GM21447 (cell line): ENCODE measurements at regions not wholly inside any gene's neighbourhood (a gene's known extent, or its start where the extent isn't known, plus 50 kb on each side); places are given as distances from the start of the nearest gene placed in this dataset.
A peak's percentile ranks its signal among the peaks of the same experiment; 100 is the strongest.

Experiments
- ATAC-seq: cut with Tn5 transposase; IDR thresholded peaks from one replicate; pipeline ENCODE4 v1.9.1; 2021; ENCODE audit not compliant: unreplicated experiment

GRCh38 chr7:17120756-17121155 is 177.7 kb upstream of the AHR start:
- no peak for ATAC-seq

GRCh38 chr7:17121671-17122070 is 176.8 kb upstream of the AHR start:
- ATAC-seq, result no peak

- peak; percentile 53 for ATAC-seq
Observed at GRCh38 chr7:17123020-17123419, 175.4 kb upstream of the AHR start.

GRCh38 chr7:17126413-17127268 is 171.8 kb upstream of the AHR start:
- peak; percentile 75 for ATAC-seq

- no peak for ATAC-seq
Observed at GRCh38 chr7:17129218-17129617, 169.2 kb upstream of the AHR start.

- no peak for ATAC-seq
Observed at GRCh38 chr7:17130281-17131059, 168.0 kb upstream of the AHR start.

- ATAC-seq, result no peak
Observed at GRCh38 chr7:17131060-17131345, 167.4 kb upstream of the AHR start.

- ATAC-seq, result peak; percentile 62
Observed at GRCh38 chr7:17131983-17132655, 166.3 kb upstream of the AHR start.

- no peak for ATAC-seq
Observed at GRCh38 chr7:17132726-17133125, 165.7 kb upstream of the AHR start.

- ATAC-seq, result no peak
Observed at GRCh38 chr7:17133977-17134376, 164.5 kb upstream of the AHR start.

- ATAC-seq, result peak; percentile 81
Observed at GRCh38 chr7:17134786-17135185, 163.7 kb upstream of the AHR start.

GRCh38 chr7:17136126-17136525 is 162.3 kb upstream of the AHR start:
- no peak for ATAC-seq

- ATAC-seq, result no peak
Observed at GRCh38 chr7:17139081-17139480, 159.4 kb upstream of the AHR start.

GRCh38 chr7:17140406-17140805 is 158.0 kb upstream of the AHR start:
- no peak for ATAC-seq

- ATAC-seq, result no peak
Observed at GRCh38 chr7:17142831-17143541, 155.5 kb upstream of the AHR start.

GRCh38 chr7:17144322-17144721 is 154.1 kb upstream of the AHR start:
- ATAC-seq, result no peak

GRCh38 chr7:17146621-17147020 is 151.8 kb upstream of the AHR start:
- no peak for ATAC-seq

GRCh38 chr7:17147409-17147808 is 151.0 kb upstream of the AHR start:
- ATAC-seq, result no peak

- ATAC-seq, result peak; percentile 83
Observed at GRCh38 chr7:17150018-17150417, 148.4 kb upstream of the AHR start.

- no peak for ATAC-seq
Observed at GRCh38 chr7:17152721-17153120, 145.7 kb upstream of the AHR start.

GRCh38 chr7:17153536-17153935 is 144.9 kb upstream of the AHR start:
- no peak for ATAC-seq
